Liver (tissue), 8 donors: ENCODE measurements at regions not wholly inside any gene's neighbourhood (a gene's known extent, or its start where the extent isn't known, plus 50 kb on each side); places are given as distances from the start of the nearest gene placed in this dataset.

Experiments used
- DNase-seq: peaks from one replicate; pipeline ENCODE4 v3.0.0-alpha.2; 2017; ENCODE audit warnings: low spot score
- H3K27ac ChIP-seq, 2 donors: one replicate each; pipeline ENCODE4 v1.7.0; 2013; ENCODE audit warnings: inconsistent platforms in 2 of 2, low read length in 2 of 2, control low read depth in 1 of 2, low read depth in 1 of 2, mild to moderate bottlenecking in 1 of 2
- H3K27me3 ChIP-seq, 4 donors: one replicate each; pipeline versions ENCODE4 v1.6.1 to v1.7.0; 2013; ENCODE audit warnings: low read length in 3 of 4, inconsistent platforms in 1 of 4, mild to moderate bottlenecking in 1 of 4, moderate library complexity in 1 of 4; ENCODE audit not compliant: control insufficient read depth in 4 of 4, insufficient read depth in 4 of 4
- H3K36me3 ChIP-seq, 4 donors: one replicate each; pipeline versions ENCODE4 v1.6.1 to v1.7.0; 2013; ENCODE audit warnings: low read length in 3 of 4, mild to moderate bottlenecking in 3 of 4, low read depth in 1 of 4, moderate library complexity in 1 of 4; ENCODE audit not compliant: control insufficient read depth in 4 of 4, insufficient read depth in 3 of 4
- H3K4me1 ChIP-seq, 4 donors: one replicate each; pipeline versions ENCODE4 v1.6.1 to v1.7.0; 2013; ENCODE audit warnings: low read length in 3 of 4, mild to moderate bottlenecking in 3 of 4, moderate library complexity in 1 of 4; ENCODE audit not compliant: control insufficient read depth in 4 of 4, insufficient read depth in 4 of 4
- H3K4me3 ChIP-seq, 3 donors: one replicate each; pipeline versions ENCODE4 v1.6.1 to v1.7.0; 2013; ENCODE audit warnings: low read length in 3 of 3, control low read depth in 1 of 3, low read depth in 1 of 3, mild to moderate bottlenecking in 1 of 3
- H3K9ac ChIP-seq, 2 donors: one replicate each; pipeline ENCODE4 v1.7.0; 2013; ENCODE audit warnings: low read length in 2 of 2, mild to moderate bottlenecking in 2 of 2, moderate library complexity in 2 of 2, control low read depth in 1 of 2, low read depth in 1 of 2
- H3K9me3 ChIP-seq, 4 donors: one replicate each; pipeline versions ENCODE4 v1.6.1 to v1.7.0; 2013; ENCODE audit warnings: low read length in 3 of 4; ENCODE audit not compliant: control insufficient read depth in 4 of 4
- ATF3 ChIP-seq: IDR thresholded peaks from 2 replicates; pipeline ENCODE4 v1.6.1; 2016; ENCODE audit warnings: antibody characterized with exemption
- EGR1 ChIP-seq, 2 donors: IDR thresholded peaks; 2 replicates each; pipeline ENCODE4 v1.6.1; 2016 to 2018; ENCODE audit warnings: antibody characterized with exemption in 2 of 2, low read depth in 2 of 2
- FOXA1 ChIP-seq: IDR thresholded peaks from 2 replicates; pipeline ENCODE4 v1.6.1; 2016; ENCODE audit warnings: antibody characterized with exemption
- GABPA ChIP-seq, 2 donors: IDR thresholded peaks in 1 of 2; conservative IDR thresholded peaks in 1 of 2; 2 replicates each; pipeline ENCODE4 v1.6.1; 2016; ENCODE audit warnings: antibody characterized with exemption in 2 of 2, mild to moderate bottlenecking in 1 of 2, moderate library complexity in 1 of 2
- HNF4A ChIP-seq, 2 donors: conservative IDR thresholded peaks; 2 replicates each; pipeline ENCODE4 v1.6.1; 2016; ENCODE audit warnings: antibody characterized with exemption in 2 of 2, mild to moderate bottlenecking in 2 of 2
- HNF4G ChIP-seq: IDR thresholded peaks from 2 replicates; pipeline ENCODE4 v1.6.1; 2016; ENCODE audit warnings: antibody characterized with exemption
- JUND ChIP-seq, 2 donors: IDR thresholded peaks; 2 replicates each; pipeline ENCODE4 v1.6.1; 2016; ENCODE audit warnings: antibody characterized with exemption in 2 of 2
- MAX ChIP-seq: IDR thresholded peaks from 2 replicates; pipeline ENCODE4 v1.6.1; 2016; ENCODE audit warnings: antibody characterized with exemption
- NR2F2 ChIP-seq: IDR thresholded peaks from 2 replicates; pipeline ENCODE4 v1.6.1; 2016; ENCODE audit warnings: antibody characterized with exemption
- RAD21 ChIP-seq, 2 donors: IDR thresholded peaks; 2 replicates each; pipeline ENCODE4 v1.6.1; 2016; ENCODE audit warnings: antibody characterized with exemption in 2 of 2, mild to moderate bottlenecking in 2 of 2
- REST ChIP-seq: IDR thresholded peaks from 2 replicates; pipeline ENCODE4 v1.6.1; 2016; ENCODE audit warnings: antibody characterized with exemption, mild to moderate bottlenecking
- RXRA ChIP-seq, 2 donors: IDR thresholded peaks; 2 replicates each; pipeline ENCODE4 v1.6.1; 2017 to 2018; ENCODE audit warnings: antibody characterized with exemption in 2 of 2, mild to moderate bottlenecking in 1 of 2
- SP1 ChIP-seq: IDR thresholded peaks from 2 replicates; pipeline ENCODE4 v1.6.1; 2018; ENCODE audit warnings: antibody characterized with exemption, mild to moderate bottlenecking
- TAF1 ChIP-seq: conservative IDR thresholded peaks from 2 replicates; pipeline ENCODE4 v1.6.1; 2016; ENCODE audit warnings: antibody characterized with exemption, mild to moderate bottlenecking
- YY1 ChIP-seq: IDR thresholded peaks from 2 replicates; pipeline ENCODE4 v1.6.1; 2016; ENCODE audit warnings: antibody characterized with exemption, mild to moderate bottlenecking
- ZBTB33 ChIP-seq: IDR thresholded peaks from 2 replicates; pipeline ENCODE4 v1.6.1; 2016; ENCODE audit warnings: antibody characterized with exemption
- WGBS: extraction: QIAGEN DNeasy Blood & Tissue Kit; methylation state at CpG from one replicate; pipeline ENCODE4 v1.1.7; 2013; 5-methylcytosine and 5-hydroxymethylcytosine counted together
- TF ChIP-seq, protein P1 (sequence below): fragments of 150-350 bp; IDR thresholded peaks from 2 replicates; pipeline ENCODE4 v1.5.1; 2017; ENCODE audit warnings: improper control_type of control experiment, low read depth, low read length; ENCODE audit not compliant: missing input control
- donor health status: healthy.
- donor health status: healthy.
- donor health status: healthy.
- donor health status: healthy.
- donor health status: healthy.

DNA sequence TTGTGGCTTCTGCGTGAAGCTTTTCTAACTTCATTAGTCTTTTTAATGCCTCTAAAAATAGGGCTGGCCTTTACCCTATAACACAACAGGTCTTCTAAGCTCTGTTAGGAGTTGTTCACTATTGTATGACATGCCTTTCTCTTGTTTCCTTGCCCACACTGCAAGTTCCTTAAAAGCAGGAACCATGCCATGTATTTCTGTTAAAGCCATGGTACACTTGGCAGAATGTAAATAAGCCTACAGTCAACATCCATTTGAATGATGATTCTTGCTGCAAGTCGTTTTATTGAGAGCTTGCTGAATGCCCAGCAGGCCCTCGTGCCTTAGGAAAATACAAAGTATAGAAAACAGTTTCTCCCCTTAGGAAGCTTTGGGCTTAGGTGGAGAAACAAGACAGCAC lies 214.6 kb downstream of the DUSP10 start:
- TF ChIP-seq GABPA (IDR thresholded peaks at IDR 0.05 in 1 of 2, conservative IDR thresholded peaks at IDR 0.05 in 1 of 2): no peak
- TF ChIP-seq RAD21 (IDR thresholded peaks at IDR 0.05): no peak
- no peak for TF ChIP-seq HNF4G
- TF ChIP-seq ATF3: no peak
- no peak for TF ChIP-seq SP1
- no peak for TF ChIP-seq HNF4A (conservative IDR thresholded peaks at IDR 0.05)
- no peak for TF ChIP-seq ZBTB33
- no peak for TF ChIP-seq FOXA1
- no peak for TF ChIP-seq JUND (IDR thresholded peaks at IDR 0.05)
- TF ChIP-seq YY1: no peak
- TF ChIP-seq, protein P1, sequence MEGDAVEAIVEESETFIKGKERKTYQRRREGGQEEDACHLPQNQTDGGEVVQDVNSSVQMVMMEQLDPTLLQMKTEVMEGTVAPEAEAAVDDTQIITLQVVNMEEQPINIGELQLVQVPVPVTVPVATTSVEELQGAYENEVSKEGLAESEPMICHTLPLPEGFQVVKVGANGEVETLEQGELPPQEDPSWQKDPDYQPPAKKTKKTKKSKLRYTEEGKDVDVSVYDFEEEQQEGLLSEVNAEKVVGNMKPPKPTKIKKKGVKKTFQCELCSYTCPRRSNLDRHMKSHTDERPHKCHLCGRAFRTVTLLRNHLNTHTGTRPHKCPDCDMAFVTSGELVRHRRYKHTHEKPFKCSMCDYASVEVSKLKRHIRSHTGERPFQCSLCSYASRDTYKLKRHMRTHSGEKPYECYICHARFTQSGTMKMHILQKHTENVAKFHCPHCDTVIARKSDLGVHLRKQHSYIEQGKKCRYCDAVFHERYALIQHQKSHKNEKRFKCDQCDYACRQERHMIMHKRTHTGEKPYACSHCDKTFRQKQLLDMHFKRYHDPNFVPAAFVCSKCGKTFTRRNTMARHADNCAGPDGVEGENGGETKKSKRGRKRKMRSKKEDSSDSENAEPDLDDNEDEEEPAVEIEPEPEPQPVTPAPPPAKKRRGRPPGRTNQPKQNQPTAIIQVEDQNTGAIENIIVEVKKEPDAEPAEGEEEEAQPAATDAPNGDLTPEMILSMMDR: no peak
- no peak for TF ChIP-seq NR2F2
- TF ChIP-seq MAX: no peak
- TF ChIP-seq EGR1 (IDR thresholded peaks at IDR 0.05; ENCODE audit: low read depth in 2 of 2): no peak
- no peak for TF ChIP-seq RXRA (IDR thresholded peaks at IDR 0.05)
- no peak for TF ChIP-seq REST
- no peak for TF ChIP-seq TAF1
- whole genome bisulfite sequencing: 82% methylated on average over 3 of the region's 3 CpGs

More for the DNA sequence above, 214.6 kb downstream of the DUSP10 start:
- Histone ChIP-seq H3K9ac (no peak overlapping the region), H3K27ac (no peak overlapping the region), H3K4me3 (no peak overlapping the region), H3K9me3 (no peaks in the 10 kb centered on the region), H3K36me3 (no peaks in the 10 kb centered on the region), H3K27me3 (no peaks in the 10 kb centered on the region), H3K4me1 (no peaks in the 10 kb centered on the region)
- no peak for DNase-seq
